Chondrocyte (in vitro differentiated cells): ENCODE measurements at regions not wholly inside any gene's neighbourhood (a gene's known extent, or its start where the extent isn't known, plus 50 kb on each side); places are given as distances from the start of the nearest gene placed in this dataset.

Experiments used
- DNase-seq: peaks from one replicate; pipeline ENCODE4 v3.0.0; 2021; ENCODE audit warnings: mixed read lengths, low spot score
- H3K27ac Mint-ChIP-seq: one replicate; pipeline ENCODE4 v1.8.0; 2021; ENCODE audit warnings: mild to moderate bottlenecking, moderate library complexity, mixed read lengths; ENCODE audit not compliant: unreplicated experiment
- H3K27me3 Mint-ChIP-seq: 2 replicates; pipeline ENCODE4 v1.8.0; 2021; ENCODE audit warnings: low read depth, mixed read lengths
- H3K36me3 Mint-ChIP-seq: 2 replicates; pipeline ENCODE4 v1.8.0; 2021; ENCODE audit warnings: low read depth, mixed read lengths
- H3K4me1 Mint-ChIP-seq: 2 replicates; pipeline ENCODE4 v1.8.0; 2021; ENCODE audit warnings: low read depth, mild to moderate bottlenecking, mixed read lengths
- H3K4me3 Mint-ChIP-seq: one replicate; pipeline ENCODE4 v1.8.0; 2021; ENCODE audit warnings: mild to moderate bottlenecking, moderate library complexity, mixed read lengths; ENCODE audit not compliant: unreplicated experiment
- H3K9me3 Mint-ChIP-seq: 2 replicates; pipeline ENCODE4 v1.8.0; 2021; ENCODE audit warnings: low read depth, mixed read lengths
- CTCF ChIP-seq: fragments of 200-600 bp; sonication (generic); IDR thresholded peaks from 2 replicates; pipeline ENCODE4 v1.5.0; 2021; ENCODE audit warnings: antibody characterized with exemption, mild to moderate bottlenecking, moderate library complexity

- Mint-ChIP-seq H3K27me3 (no peaks in the 10 kb centered on the region), H3K27ac (no peak overlapping the region), H3K4me3 (no peak overlapping the region), H3K36me3 (peaks cover 12% of the 10 kb centered on the region), H3K4me1 (peaks cover 11% of the 10 kb centered on the region), H3K9me3 (peaks cover 18% of the 10 kb centered on the region)
- TF ChIP-seq CTCF = no peak
- DNase-seq = no peak
These were observed 151.9 kb downstream of the LACC1 start for GRCh38 chr13:44031555-44031954.

- Mint-ChIP-seq H3K4me1 (peaks cover 11% of the 10 kb centered on the region), H3K36me3 (peaks cover 12% of the 10 kb centered on the region), H3K27me3 (no peaks in the 10 kb centered on the region), H3K27ac (no peak overlapping the region), H3K4me3 (no peak overlapping the region), H3K9me3 (peaks cover 16% of the 10 kb centered on the region)
- DNase-seq = no peak
- TF ChIP-seq CTCF = no peak
These were observed 153.1 kb downstream of the LACC1 start for GRCh38 chr13:44032802-44033201.

- Mint-ChIP-seq H3K4me1 (peaks cover 13% of the 10 kb centered on the region), H3K36me3 (peaks cover 12% of the 10 kb centered on the region), H3K4me3 (no peak overlapping the region), H3K27me3 (no peaks in the 10 kb centered on the region), H3K27ac (no peak overlapping the region), H3K9me3 (peaks cover 16% of the 10 kb centered on the region)
- no peak for DNase-seq
- TF ChIP-seq CTCF = no peak
These were observed 155.7 kb downstream of the LACC1 start for GRCh38 chr13:44035400-44035799.

GRCh38 chr13:44040070-44040817 lies 160.5 kb downstream of the LACC1 start:
- TF ChIP-seq CTCF = no peak
- no peak for DNase-seq
- H3K27me3 Mint-ChIP-seq = no peaks in the 10 kb centered on the region
- H3K27ac Mint-ChIP-seq = peak overlapping the region; percentile 58
- no peak overlapping the region for H3K4me3 Mint-ChIP-seq
- H3K9me3 Mint-ChIP-seq = peaks cover 5% of the 10 kb centered on the region
- H3K36me3 Mint-ChIP-seq = peaks cover 4% of the 10 kb centered on the region
- peaks cover 24% of the 10 kb centered on the region for H3K4me1 Mint-ChIP-seq

GRCh38 chr13:44040818-44041100 lies 161.1 kb downstream of the LACC1 start:
- no peaks in the 10 kb centered on the region for H3K27me3 Mint-ChIP-seq
- peak overlapping the region; percentile 54 for H3K27ac Mint-ChIP-seq
- no peaks in the 10 kb centered on the region for H3K9me3 Mint-ChIP-seq
- TF ChIP-seq CTCF = no peak
- peaks cover 27% of the 10 kb centered on the region for H3K4me1 Mint-ChIP-seq
- no peak for DNase-seq
- no peaks in the 10 kb centered on the region for H3K36me3 Mint-ChIP-seq
- no peak overlapping the region for H3K4me3 Mint-ChIP-seq
